ENCODE measurements at regions not wholly inside any gene's neighbourhood (a gene's known extent, or its start where the extent isn't known, plus 50 kb on each side); places are given as distances from the start of the nearest gene placed in this dataset.

GRCh38 chr1:4431491-4431890, 222.9 kb upstream of the AJAP1 start:
- Histone ChIP-seq H3K27me3 (ENCODE audit: insufficient read depth, low read length, poor library complexity) (no peaks in the 10 kb centered on the region), H3K36me3 (ENCODE audit: insufficient read depth, low read length) (no peaks in the 10 kb centered on the region), H3K79me2 (ENCODE audit: insufficient read depth, low read length) (no peaks in the 10 kb centered on the region), H3K9me3 (ENCODE audit: insufficient read depth, low read length, severe bottlenecking) (peaks cover 8% of the 10 kb centered on the region), H3K9ac (ENCODE audit: low read depth, low read length) (no peak overlapping the region), H3K4me1 (ENCODE audit: insufficient read depth, low read length) (no peaks in the 10 kb centered on the region), H3K4me2 (ENCODE audit: insufficient read depth, low read length) (no peak overlapping the region), H3K27ac (ENCODE audit: low read length) (no peak overlapping the region), H3K4me3 (ENCODE audit: low read depth in 1 of 2, low read length in 2 of 2) (no peak overlapping the region), H2AFZ (ENCODE audit: low read depth, low read length) (no peak overlapping the region), H4K20me1 (ENCODE audit: insufficient read depth, low read length) (no peaks in the 10 kb centered on the region)
- no peak for ATAC-seq (ENCODE audit: insufficient read depth, low read depth)
- no peak for TF ChIP-seq EZH2 (IDR thresholded peaks at IDR 0.05; ENCODE audit: borderline replicate concordance, low read depth, low read length, severe bottlenecking)
- TF ChIP-seq, protein P1, sequence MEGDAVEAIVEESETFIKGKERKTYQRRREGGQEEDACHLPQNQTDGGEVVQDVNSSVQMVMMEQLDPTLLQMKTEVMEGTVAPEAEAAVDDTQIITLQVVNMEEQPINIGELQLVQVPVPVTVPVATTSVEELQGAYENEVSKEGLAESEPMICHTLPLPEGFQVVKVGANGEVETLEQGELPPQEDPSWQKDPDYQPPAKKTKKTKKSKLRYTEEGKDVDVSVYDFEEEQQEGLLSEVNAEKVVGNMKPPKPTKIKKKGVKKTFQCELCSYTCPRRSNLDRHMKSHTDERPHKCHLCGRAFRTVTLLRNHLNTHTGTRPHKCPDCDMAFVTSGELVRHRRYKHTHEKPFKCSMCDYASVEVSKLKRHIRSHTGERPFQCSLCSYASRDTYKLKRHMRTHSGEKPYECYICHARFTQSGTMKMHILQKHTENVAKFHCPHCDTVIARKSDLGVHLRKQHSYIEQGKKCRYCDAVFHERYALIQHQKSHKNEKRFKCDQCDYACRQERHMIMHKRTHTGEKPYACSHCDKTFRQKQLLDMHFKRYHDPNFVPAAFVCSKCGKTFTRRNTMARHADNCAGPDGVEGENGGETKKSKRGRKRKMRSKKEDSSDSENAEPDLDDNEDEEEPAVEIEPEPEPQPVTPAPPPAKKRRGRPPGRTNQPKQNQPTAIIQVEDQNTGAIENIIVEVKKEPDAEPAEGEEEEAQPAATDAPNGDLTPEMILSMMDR (IDR thresholded peaks at IDR 0.05; ENCODE audit: borderline replicate concordance, extremely low read depth, low read length, poor library complexity, severe bottlenecking): no peak
- no peak for DNase-seq

- H3K9ac ChIP-seq (ENCODE audit: low read depth, low read length): no peak overlapping the region
- no peaks in the 10 kb centered on the region for H3K9me3 ChIP-seq (ENCODE audit: insufficient read depth, low read length, severe bottlenecking)
- no peaks in the 10 kb centered on the region for H3K36me3 ChIP-seq (ENCODE audit: insufficient read depth, low read length)
- H3K4me1 ChIP-seq (ENCODE audit: insufficient read depth, low read length): no peaks in the 10 kb centered on the region
- no peak for TF ChIP-seq EZH2 (IDR thresholded peaks at IDR 0.05; ENCODE audit: borderline replicate concordance, low read depth, low read length, severe bottlenecking)
- TF ChIP-seq, protein P1 (IDR thresholded peaks at IDR 0.05; ENCODE audit: borderline replicate concordance, extremely low read depth, low read length, poor library complexity, severe bottlenecking): no peak
- H3K4me2 ChIP-seq (ENCODE audit: insufficient read depth, low read length): no peak overlapping the region
- no peak overlapping the region for H3K27ac ChIP-seq (ENCODE audit: low read length)
- DNase-seq (no peak), ATAC-seq (ENCODE audit: insufficient read depth, low read depth) (no peak)
- no peak overlapping the region for H3K4me3 ChIP-seq (ENCODE audit: low read depth in 1 of 2, low read length in 2 of 2)
- no peaks in the 10 kb centered on the region for H3K27me3 ChIP-seq (ENCODE audit: insufficient read depth, low read length, poor library complexity)
- H2AFZ ChIP-seq (ENCODE audit: low read depth, low read length): no peak overlapping the region
- H3K79me2 ChIP-seq (ENCODE audit: insufficient read depth, low read length): no peaks in the 10 kb centered on the region
- H4K20me1 ChIP-seq (ENCODE audit: insufficient read depth, low read length): no peaks in the 10 kb centered on the region
Observed at GRCh38 chr1:4433075-4433474, 221.3 kb upstream of the AJAP1 start.

DNA sequence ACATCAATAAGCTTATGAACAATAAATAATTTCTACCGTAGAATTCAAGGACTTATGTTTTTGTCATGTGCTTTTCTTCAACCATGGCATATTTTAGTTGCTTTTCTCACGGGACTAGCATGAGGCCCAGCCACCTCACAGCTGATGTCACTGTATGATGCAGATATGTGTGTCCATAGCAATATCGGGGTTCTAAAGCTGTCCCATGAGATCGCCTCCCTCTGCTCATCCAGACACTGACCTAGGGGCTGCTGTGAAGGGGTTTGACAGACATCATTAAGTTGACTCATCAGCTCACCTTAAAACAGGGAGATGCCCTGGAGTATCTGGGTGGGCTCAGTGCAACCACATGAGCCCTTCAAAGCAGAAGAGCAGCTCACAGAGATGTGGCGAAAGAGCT, 210.3 kb upstream of the AJAP1 start:
- H4K20me1 ChIP-seq (ENCODE audit: insufficient read depth, low read length): no peaks in the 10 kb centered on the region
- H3K9me3 ChIP-seq (ENCODE audit: insufficient read depth, low read length, severe bottlenecking): no peaks in the 10 kb centered on the region
- no peak overlapping the region for H2AFZ ChIP-seq (ENCODE audit: low read depth, low read length)
- no peak overlapping the region for H3K4me3 ChIP-seq (ENCODE audit: low read depth in 1 of 2, low read length in 2 of 2)
- no peaks in the 10 kb centered on the region for H3K27me3 ChIP-seq (ENCODE audit: insufficient read depth, low read length, poor library complexity)
- no peak for ATAC-seq (ENCODE audit: insufficient read depth, low read depth)
- H3K79me2 ChIP-seq (ENCODE audit: insufficient read depth, low read length): no peaks in the 10 kb centered on the region
- no peak overlapping the region for H3K9ac ChIP-seq (ENCODE audit: low read depth, low read length)
- no peak for DNase-seq
- no peaks in the 10 kb centered on the region for H3K36me3 ChIP-seq (ENCODE audit: insufficient read depth, low read length)
- no peak overlapping the region for H3K4me2 ChIP-seq (ENCODE audit: insufficient read depth, low read length)
- H3K27ac ChIP-seq (ENCODE audit: low read length): no peak overlapping the region
- H3K4me1 ChIP-seq (ENCODE audit: insufficient read depth, low read length): no peaks in the 10 kb centered on the region
- TF ChIP-seq, protein P1 (IDR thresholded peaks at IDR 0.05; ENCODE audit: borderline replicate concordance, extremely low read depth, low read length, poor library complexity, severe bottlenecking): no peak

- no peaks in the 10 kb centered on the region for H3K27me3 ChIP-seq (ENCODE audit: insufficient read depth, low read length, poor library complexity)
- H3K27ac ChIP-seq (ENCODE audit: low read length): no peak overlapping the region
- H2AFZ ChIP-seq (ENCODE audit: low read depth, low read length): no peak overlapping the region
- H3K79me2 ChIP-seq (ENCODE audit: insufficient read depth, low read length): no peaks in the 10 kb centered on the region
- no peak overlapping the region for H3K4me2 ChIP-seq (ENCODE audit: insufficient read depth, low read length)
- H3K9me3 ChIP-seq (ENCODE audit: insufficient read depth, low read length, severe bottlenecking): no peaks in the 10 kb centered on the region
- H3K4me3 ChIP-seq (ENCODE audit: low read depth in 1 of 2, low read length in 2 of 2): no peak overlapping the region
- no peaks in the 10 kb centered on the region for H3K4me1 ChIP-seq (ENCODE audit: insufficient read depth, low read length)
- no peaks in the 10 kb centered on the region for H4K20me1 ChIP-seq (ENCODE audit: insufficient read depth, low read length)
- no peak for DNase-seq
- TF ChIP-seq EZH2 (IDR thresholded peaks at IDR 0.05; ENCODE audit: borderline replicate concordance, low read depth, low read length, severe bottlenecking): no peak
- TF ChIP-seq, protein P1 (IDR thresholded peaks at IDR 0.05; ENCODE audit: borderline replicate concordance, extremely low read depth, low read length, poor library complexity, severe bottlenecking): no peak
- H3K36me3 ChIP-seq (ENCODE audit: insufficient read depth, low read length): no peaks in the 10 kb centered on the region
- H3K9ac ChIP-seq (ENCODE audit: low read depth, low read length): no peak overlapping the region
- ATAC-seq (ENCODE audit: insufficient read depth, low read depth): no peak
Observed at GRCh38 chr1:4447778-4448420, 206.5 kb upstream of the AJAP1 start.

All from DND-41 (cell line).